ENCODE measurements at regions not wholly inside any gene's neighbourhood (a gene's known extent, or its start where the extent isn't known, plus 50 kb on each side); places are given as distances from the start of the nearest gene placed in this dataset.
"Not testable (repeated sequence)": the region's sequence is repeated elsewhere in the genome, so short reads cannot be mapped to it uniquely, and the experiment has no call there.

- CTCF ChIA-PET = no interaction called here
- POLR2A ChIA-PET = no interaction called here
Measured at GRCh38 chr4:186775902-186776301, 52.2 kb upstream of the FAT1 start.

- CTCF ChIA-PET = no interaction called here
- POLR2A ChIA-PET = no interaction called here
Measured at GRCh38 chr4:186778134-186778533, 54.5 kb upstream of the FAT1 start.

- ChIA-PET CTCF (no interaction called here), POLR2A (no interaction called here)
Measured at GRCh38 chr4:186780291-186781031, 56.8 kb upstream of the FAT1 start.

- POLR2A ChIA-PET = no interaction called here
- CTCF ChIA-PET = no interaction called here
Measured at GRCh38 chr4:186781032-186781917, 57.6 kb upstream of the FAT1 start.

GRCh38 chr4:186782302-186782701 is 58.6 kb upstream of the FAT1 start:
- POLR2A ChIA-PET = no interaction called here
- CTCF ChIA-PET = no interaction called here

- POLR2A ChIA-PET = no interaction called here
- CTCF ChIA-PET = no interaction called here
Measured at GRCh38 chr4:186787536-186787935, 63.9 kb upstream of the FAT1 start.

- POLR2A ChIA-PET = no interaction called here
- CTCF ChIA-PET = no interaction called here
Measured at GRCh38 chr4:186789651-186790050, 66.0 kb upstream of the FAT1 start.

GRCh38 chr4:186790630-186791029 is 67.0 kb upstream of the FAT1 start:
- CTCF ChIA-PET = no interaction called here
- POLR2A ChIA-PET = no interaction called here

GRCh38 chr4:186792728-186793366 is 69.2 kb upstream of the FAT1 start:
- ChIA-PET POLR2A (no interaction called here), CTCF (no interaction called here)

GRCh38 chr4:186798951-186799659 is 75.4 kb upstream of the FAT1 start:
- CTCF ChIA-PET = no interaction called here
- POLR2A ChIA-PET = no interaction called here

GRCh38 chr4:186805020-186805820 is 81.6 kb upstream of the FAT1 start:
- ChIA-PET CTCF (no interaction called here), POLR2A (no interaction called here)

- POLR2A ChIA-PET = not testable (repeated sequence)
Measured at GRCh38 chr4:186805917-186806316, 82.3 kb upstream of the FAT1 start.

GRCh38 chr4:186806679-186807421 is 83.2 kb upstream of the FAT1 start:
- POLR2A ChIA-PET = no interaction called here
- CTCF ChIA-PET = no interaction called here

More at GRCh38 chr4:186805917-186806316, 82.3 kb upstream of the FAT1 start:
- CTCF ChIA-PET = not testable (repeated sequence)

GRCh38 chr4:186807808-186808629 is 84.4 kb upstream of the FAT1 start:
- CTCF ChIA-PET = no interaction called here
- POLR2A ChIA-PET = no interaction called here

- ChIA-PET POLR2A (no interaction called here), CTCF (no interaction called here)
Measured at GRCh38 chr4:186808630-186809018, 85.0 kb upstream of the FAT1 start.

GRCh38 chr4:186809070-186809469 is 85.4 kb upstream of the FAT1 start:
- ChIA-PET CTCF (no interaction called here), POLR2A (no interaction called here)

- ChIA-PET CTCF (no interaction called here), POLR2A (no interaction called here)
Measured at GRCh38 chr4:186810613-186811150, 87.0 kb upstream of the FAT1 start.

- POLR2A ChIA-PET = no interaction called here
- CTCF ChIA-PET = no interaction called here
Measured at GRCh38 chr4:186812592-186812991, 88.9 kb upstream of the FAT1 start.

All from activated CD8-positive, alpha-beta memory T cell treated with anti-CD3 and anti-CD28 coated beads for 36 hours (primary cell).